ENCODE measurements at regions not wholly inside any gene's neighbourhood (a gene's known extent, or its start where the extent isn't known, plus 50 kb on each side); places are given as distances from the start of the nearest gene placed in this dataset.

GRCh38 chr17:6940186-6940649, 55.6 kb upstream of the ALOX12 start:
- no peak for DNase-seq (ENCODE audit: low read depth in 2 of 2)

- DNase-seq (ENCODE audit: low read depth in 2 of 2), result no peak
Observed at GRCh38 chr17:6941989-6942388, 53.9 kb upstream of the ALOX12 start.

GRCh38 chr17:6943406-6943805, 52.4 kb upstream of the ALOX12 start:
- no peak for DNase-seq (ENCODE audit: low read depth in 2 of 2)
